Thoracic aorta (tissue), 2 donors: ENCODE measurements at regions not wholly inside any gene's neighbourhood (a gene's known extent, or its start where the extent isn't known, plus 50 kb on each side); places are given as distances from the start of the nearest gene placed in this dataset.

Experiments
- ATAC-seq: fragments of 150-250 bp; one replicate; pipeline ENCODE4 v1.8.0; 2017; ENCODE audit warnings: low read depth; ENCODE audit not compliant: insufficient number of reproducible peaks, low FRiP score
- DNase-seq: peaks from one replicate; pipeline ENCODE4 v3.0.0-alpha.2; 2020; ENCODE audit warnings: low spot score
- H3K27ac ChIP-seq, 2 donors: fragments of 200-600 bp; sonication (generic); 1 replicate in 1 of 2; 2 replicates in 1 of 2; pipeline ENCODE4 v1.5.1; 2016; ENCODE audit warnings: mild to moderate bottlenecking in 2 of 2, moderate library complexity in 2 of 2
- H3K27me3 ChIP-seq: fragments of 200-600 bp; sonication (generic); replicated peaks from 2 replicates; pipeline ENCODE4 v1.6.0; 2016; ENCODE audit warnings: mild to moderate bottlenecking; ENCODE audit not compliant: insufficient read depth
- H3K36me3 ChIP-seq: fragments of 200-600 bp; sonication (generic); one replicate; pipeline ENCODE4 v1.5.1; 2016
- H3K4me1 ChIP-seq, 2 donors: fragments of 200-600 bp; sonication (generic); 1 replicate in 1 of 2; 2 replicates in 1 of 2; pipeline versions ENCODE4 v1.5.1 to v1.6.0; 2016; ENCODE audit warnings: low read depth in 2 of 2, mild to moderate bottlenecking in 1 of 2; ENCODE audit not compliant: control insufficient read depth in 1 of 2
- H3K4me3 ChIP-seq: fragments of 200-600 bp; sonication (generic); 2 replicates; pipeline ENCODE4 v1.5.1; 2016; ENCODE audit warnings: mild to moderate bottlenecking
- H3K9me3 ChIP-seq: fragments of 200-600 bp; sonication (generic); 2 replicates; pipeline ENCODE4 v1.5.1; 2016
- CTCF ChIP-seq: fragments of 200-600 bp; sonication (generic); IDR thresholded peaks from one replicate; pipeline ENCODE4 v1.5.1; 2019; ENCODE audit warnings: antibody characterized with exemption

- ATAC-seq (no peak), DNase-seq (no peak)
- H3K4me1 ChIP-seq: no peaks in the 10 kb centered on the region
Observed at GRCh38 chr6:164455835-164456234, 853.6 kb downstream of the C6orf118 start.

GRCh38 chr6:164453835-164454234, 855.6 kb downstream of the C6orf118 start:
- Histone ChIP-seq H3K4me3 (no peak overlapping the region), H3K9me3 (no peaks in the 10 kb centered on the region), H3K36me3 (no peaks in the 10 kb centered on the region), H3K27ac (no peak overlapping the region), H3K27me3 (no peaks in the 10 kb centered on the region), H3K4me1 (no peaks in the 10 kb centered on the region)
- DNase-seq: no peak
- ATAC-seq: no peak
- TF ChIP-seq CTCF: no peak

More at GRCh38 chr6:164455835-164456234, 853.6 kb downstream of the C6orf118 start:
- TF ChIP-seq CTCF: no peak
- Histone ChIP-seq H3K27ac (no peak overlapping the region), H3K27me3 (no peaks in the 10 kb centered on the region), H3K4me3 (no peak overlapping the region), H3K9me3 (no peaks in the 10 kb centered on the region), H3K36me3 (no peaks in the 10 kb centered on the region)

- Histone ChIP-seq H3K4me1 (no peaks in the 10 kb centered on the region), H3K36me3 (no peaks in the 10 kb centered on the region), H3K4me3 (no peak overlapping the region), H3K27ac (no peak overlapping the region), H3K27me3 (no peaks in the 10 kb centered on the region), H3K9me3 (no peaks in the 10 kb centered on the region)
- DNase-seq (no peak), ATAC-seq (no peak)
- TF ChIP-seq CTCF: no peak
Observed at GRCh38 chr6:164442572-164442971, 866.8 kb downstream of the C6orf118 start.

- no peak overlapping the region for H3K4me3 ChIP-seq
- no peak overlapping the region for H3K27ac ChIP-seq
- no peak for TF ChIP-seq CTCF
- H3K4me1 ChIP-seq: no peaks in the 10 kb centered on the region
- ATAC-seq (no peak), DNase-seq (no peak)
- no peaks in the 10 kb centered on the region for H3K27me3 ChIP-seq
- H3K36me3 ChIP-seq: no peaks in the 10 kb centered on the region
- no peaks in the 10 kb centered on the region for H3K9me3 ChIP-seq
Observed at GRCh38 chr6:164439331-164439730, 870.1 kb downstream of the C6orf118 start.

GRCh38 chr6:164436976-164437375, 872.4 kb downstream of the C6orf118 start:
- Histone ChIP-seq H3K36me3 (no peaks in the 10 kb centered on the region), H3K27ac (no peak overlapping the region), H3K27me3 (no peaks in the 10 kb centered on the region), H3K4me3 (no peak overlapping the region), H3K9me3 (no peaks in the 10 kb centered on the region), H3K4me1 (no peaks in the 10 kb centered on the region)
- no peak for TF ChIP-seq CTCF
- ATAC-seq (no peak), DNase-seq (no peak)
